HepG2 (cell line): ENCODE measurements at regions not wholly inside any gene's neighbourhood (a gene's known extent, or its start where the extent isn't known, plus 50 kb on each side); places are given as distances from the start of the nearest gene placed in this dataset.

Experiments used
- ATAC-seq: fragments of 200-7000 bp; cut with Tn5 transposase; 3 replicates; pipeline ENCODE4 v1.9.1; 2020; ENCODE audit warnings: mild to moderate bottlenecking, moderate library complexity
- BruUV-seq: library from RNA; stranded (reverse); fragments of 400-500 nt; replicated peaks from 2 replicates; lab custom pipeline; 2021; lab: Mats Ljungman, UMichigan
- CTCF ChIA-PET: fragments of 300-600 bp; formaldehyde crosslinking; extraction: SDS; loops from one replicate; lab custom pipeline; 2021; ENCODE audit warnings: low total read pairs, inconsistent platforms, low intra/inter-chr PET ratio; lab: Yijun Ruan, JAX
- POLR2A ChIA-PET: fragments of 350-600 bp; sonication (Branson Sonifier 250); formaldehyde crosslinking; loops from one replicate; lab custom pipeline; 2020; ENCODE audit warnings: antibody characterized with exemption, inconsistent platforms; lab: Yijun Ruan, JAX
- DNase-seq: peaks from one replicate; pipeline ENCODE4 v3.0.0-alpha.2; 2015; ENCODE audit warnings: low spot score
- FAIRE-seq: peaks from 3 replicates; lab custom pipeline; 2011; peaks lifted over from hg19 to GRCh38; lab: Jason Lieb, UNC
- H2AFZ ChIP-seq: one replicate; pipeline ENCODE4 v1.6.1; 2011; ENCODE audit warnings: low read length, inconsistent platforms
- H3K27ac ChIP-seq: fragments of 300-600 bp; 3 replicates; pipeline ENCODE4 v1.8.0; 2011; ENCODE audit warnings: mixed run types, mild to moderate bottlenecking, mixed read lengths, low read length, inconsistent platforms; ENCODE audit not compliant: insufficient read depth; ENCODE audit errors: extremely low read length
- H3K27me3 ChIP-seq, 2 experiments: fragments of 200-600 bp in 1 of 2; 2 replicates in 1 of 2; 3 replicates in 1 of 2; pipeline versions ENCODE4 v1.6.0 to v1.8.0; 2011; ENCODE audit warnings: low read length in 2 of 2, mild to moderate bottlenecking in 2 of 2, moderate library complexity in 2 of 2, inconsistent platforms in 1 of 2; ENCODE audit not compliant: insufficient read depth in 2 of 2, control insufficient read depth in 1 of 2
- H3K36me3 ChIP-seq, 2 experiments: fragments of 200-600 bp in 1 of 2; replicated peaks in 1 of 2; 2 replicates in 1 of 2; 3 replicates in 1 of 2; pipeline versions ENCODE4 v1.5.1 to v1.8.0; 2011; ENCODE audit warnings: low read length in 2 of 2, inconsistent platforms in 1 of 2; ENCODE audit not compliant: insufficient read depth in 2 of 2, control insufficient read depth in 1 of 2
- H3K4me1 ChIP-seq: 2 replicates; pipeline ENCODE4 v1.5.1; 2012; ENCODE audit warnings: low read length, inconsistent platforms; ENCODE audit not compliant: insufficient read depth
- H3K4me2 ChIP-seq: 2 replicates; pipeline ENCODE4 v1.6.0; 2011; ENCODE audit warnings: low read depth, low read length, inconsistent platforms
- H3K4me3 ChIP-seq, 3 experiments: fragments of 200-600 bp in 1 of 3; sonication (generic), shearing (Covaris generic) in 1 of 3; replicated peaks in 1 of 3; 2 replicates each; pipeline ENCODE4 v1.5.1; 2011 to 2016; ENCODE audit warnings: low read length in 3 of 3, inconsistent platforms in 2 of 3, low read depth in 2 of 3, mild to moderate bottlenecking in 2 of 3, control low read depth in 1 of 3, mixed read lengths in 1 of 3; ENCODE audit not compliant: insufficient read depth in 1 of 3
- H3K79me2 ChIP-seq: one replicate; pipeline ENCODE4 v1.6.1; 2011; ENCODE audit warnings: low read length, inconsistent platforms; ENCODE audit not compliant: insufficient read depth
- H3K9ac ChIP-seq: 2 replicates; pipeline ENCODE4 v1.6.0; 2011; ENCODE audit warnings: mild to moderate bottlenecking, low read depth, low read length, inconsistent platforms; ENCODE audit not compliant: insufficient read depth
- H3K9me3 ChIP-seq: 2 replicates; pipeline ENCODE4 v1.5.1; 2012; ENCODE audit warnings: mild to moderate bottlenecking, low read length
- H4K20me1 ChIP-seq: 2 replicates; pipeline ENCODE4 v1.6.0; 2011; ENCODE audit warnings: inconsistent platforms, mild to moderate bottlenecking, low read length, moderate library complexity; ENCODE audit not compliant: insufficient read depth
- AKAP8 ChIP-seq: sonication (generic); formaldehyde crosslinking; IDR thresholded peaks from 2 replicates; pipeline ENCODE4 v1.5.1; 2020; ENCODE audit warnings: mild to moderate bottlenecking, missing genetic modification reagents
- FOXC1 ChIP-seq: sonication (generic); formaldehyde crosslinking; IDR thresholded peaks from 2 replicates; pipeline ENCODE4 v1.8.0; 2022; ENCODE audit warnings: mild to moderate bottlenecking, missing genetic modification reagents, borderline replicate concordance
- MED8 ChIP-seq: sonication (generic); formaldehyde crosslinking; IDR thresholded peaks from 2 replicates; pipeline ENCODE4 v1.8.1; 2023; ENCODE audit warnings: mild to moderate bottlenecking, missing genetic modification reagents; ENCODE audit not compliant: insufficient replicate concordance
- PPARG ChIP-seq: conservative IDR thresholded peaks from 2 replicates; pipeline ENCODE4 v1.6.1; 2016; ENCODE audit warnings: missing biosample characterization, missing genetic modification reagents
- SMC3 ChIP-seq: IDR thresholded peaks from 2 replicates; pipeline ENCODE4 v1.6.1; 2011; ENCODE audit warnings: low read length, improper control_type of control experiment
- SP1 ChIP-seq, 2 experiments: fragments of 450-650 bp in 1 of 2; sonication (generic) in 1 of 2; formaldehyde crosslinking in 1 of 2; IDR thresholded peaks; 2 replicates each; pipeline versions ENCODE4 v1.4.0 to v1.6.1; 2016 to 2020; ENCODE audit warnings: missing genetic modification reagents in 1 of 2
- SP2 ChIP-seq: sonication (generic); formaldehyde crosslinking; IDR thresholded peaks from 2 replicates; pipeline ENCODE4 v1.5.1; 2020; ENCODE audit warnings: mild to moderate bottlenecking, missing genetic modification reagents
- TAF1 ChIP-seq: sonication (generic); formaldehyde crosslinking; IDR thresholded peaks from 2 replicates; pipeline ENCODE4 v1.4.0; 2020; ENCODE audit warnings: missing genetic modification reagents
- ZNF230 ChIP-seq: sonication (generic); formaldehyde crosslinking; IDR thresholded peaks from 2 replicates; pipeline ENCODE4 v1.4.0; 2020; ENCODE audit warnings: mild to moderate bottlenecking, missing genetic modification reagents
- ZNF709 ChIP-seq: sonication (generic); formaldehyde crosslinking; IDR thresholded peaks from 2 replicates; pipeline ENCODE4 v1.5.0; 2020; ENCODE audit warnings: mild to moderate bottlenecking, missing genetic modification reagents
- ZNF850 ChIP-seq: sonication (generic); formaldehyde crosslinking; conservative IDR thresholded peaks from 2 replicates; pipeline ENCODE4 v1.9.0; 2021; ENCODE audit warnings: mild to moderate bottlenecking, missing genetic modification reagents
- WGBS: methylation state at CpG from one replicate; pipeline ENCODE4 v1.1.6; 2017; ENCODE audit warnings: low lambda C conversion rate; 5-methylcytosine and 5-hydroxymethylcytosine counted together
- in situ Hi-C: cut with HindIII; loops from 2 replicates; pipeline ENCODE4 v1.10.0; 2017; ENCODE audit warnings: low pct_unique_long_range_greater_than_20kb; ENCODE audit not compliant: extremely low pct_ligation_motif_present
- intact Hi-C: fragments of 100-400 bp; cut with micrococcal nuclease; formaldehyde crosslinking; loops from one replicate; pipeline ENCODE4 v1.10.0; 2022; ENCODE audit not compliant: unreplicated experiment
- TF ChIP-seq, protein P1 (sequence below): conservative IDR thresholded peaks from 2 replicates; pipeline ENCODE4 v1.6.1; 2018; ENCODE audit warnings: missing genetic modification reagents

DNA sequence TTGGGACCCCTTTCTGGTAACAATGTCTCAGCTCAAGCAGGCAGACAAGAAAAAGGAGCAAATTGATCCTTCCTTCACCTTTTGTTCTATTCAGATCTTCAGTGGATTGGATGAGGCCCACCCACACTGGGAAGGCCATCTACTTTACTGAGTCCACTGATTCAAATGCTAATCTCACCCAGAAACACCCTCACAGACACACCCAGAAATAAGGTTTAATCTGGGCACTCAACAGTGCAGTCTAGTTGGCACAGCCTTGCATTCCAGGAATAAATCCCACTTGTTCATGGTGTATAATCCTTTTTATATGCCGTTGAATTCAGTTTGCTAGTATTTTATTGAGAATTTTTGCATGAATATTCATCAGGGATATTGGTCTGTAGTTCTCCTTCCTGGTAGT is 148.4 kb downstream of the COG6 start:
- no peak overlapping the region for H2AFZ ChIP-seq
- no peaks in the 10 kb centered on the region for H4K20me1 ChIP-seq
- H3K9ac ChIP-seq, result no peak overlapping the region
- in situ Hi-C loops, result no loop called here
- FAIRE-seq (no peak), DNase-seq (no peak), ATAC-seq (no peak)
- BruUV-seq, result no TSS peak
- ChIA-PET POLR2A (no interaction called here), CTCF (no interaction called here)
- H3K27me3 ChIP-seq, result no peaks in the 10 kb centered on the region
- TF ChIP-seq ZNF850 (CRISPR knock-in tag) (no peak), TAF1 (CRISPR knock-in tag) (no peak), SP2 (CRISPR knock-in tag) (no peak), MED8 (CRISPR knock-in tag) (no peak), ZNF709 (CRISPR knock-in tag) (no peak), SP1 (IDR thresholded peaks at IDR 0.05) (no peak), SP1 (CRISPR knock-in tag; IDR thresholded peaks at IDR 0.05) (no peak)
- H3K4me1 ChIP-seq, result no peaks in the 10 kb centered on the region
- no peaks in the 10 kb centered on the region for H3K9me3 ChIP-seq
- no peak overlapping the region for H3K4me2 ChIP-seq
- H3K36me3 ChIP-seq, result no peaks in the 10 kb centered on the region
- H3K79me2 ChIP-seq, result no peaks in the 10 kb centered on the region
- 71% methylated on average over 1 of the region's 1 CpG for WGBS
- H3K27ac ChIP-seq, result no peak overlapping the region
- intact Hi-C loops, result no loop called here
- H3K4me3 ChIP-seq, result no peak overlapping the region

DNA sequence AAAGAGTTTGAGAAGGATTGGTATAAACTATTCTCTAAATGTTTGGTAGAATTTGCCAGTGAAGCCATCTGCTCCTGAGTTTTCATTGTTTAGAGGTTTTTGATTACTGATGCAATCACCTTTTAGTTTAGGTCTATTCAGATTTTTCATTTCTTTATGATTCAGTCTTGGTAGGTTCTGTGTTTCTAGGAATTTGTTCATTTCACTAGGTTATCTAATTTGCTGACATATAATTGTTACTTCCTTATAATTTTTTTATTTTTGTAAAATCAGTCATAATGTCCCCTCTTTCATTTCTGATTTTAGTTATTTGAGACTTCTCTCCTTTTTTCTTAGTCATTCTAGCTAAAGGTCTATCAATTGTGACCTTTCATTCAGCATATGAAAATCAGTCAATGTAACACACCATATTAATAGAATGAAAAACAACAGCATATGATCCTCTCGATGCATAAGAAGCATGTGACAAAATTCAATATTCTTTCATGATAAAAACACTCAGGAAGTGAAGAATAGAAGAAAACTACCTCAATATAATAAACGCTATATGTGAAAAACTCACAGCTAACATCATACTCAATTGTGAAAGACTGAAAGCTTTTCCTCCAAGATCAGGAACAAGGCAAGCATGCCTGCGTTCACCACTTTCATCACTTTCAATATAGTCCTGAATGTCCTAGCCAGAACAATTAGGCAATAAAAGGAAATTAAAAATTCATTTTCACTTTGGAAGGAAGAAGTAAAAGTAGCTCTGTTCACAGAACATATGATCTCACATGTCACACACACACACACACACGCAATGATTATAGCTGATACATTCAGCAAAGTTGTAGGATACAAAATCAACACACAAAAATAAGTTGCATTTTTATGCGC is 149.1 kb downstream of the COG6 start:
- WGBS, result 49% methylated on average over 5 of the region's 5 CpGs
- H3K79me2 ChIP-seq, result no peaks in the 10 kb centered on the region
- H3K36me3 ChIP-seq, result no peaks in the 10 kb centered on the region
- no peaks in the 10 kb centered on the region for H3K9me3 ChIP-seq
- H3K4me2 ChIP-seq, result no peak overlapping the region
- no TSS peak for BruUV-seq
- H3K9ac ChIP-seq, result no peak overlapping the region
- H3K27me3 ChIP-seq, result no peaks in the 10 kb centered on the region
- CTCF ChIA-PET, result no interaction called here
- H2AFZ ChIP-seq, result no peak overlapping the region
- ATAC-seq (no peak), FAIRE-seq (no peak), DNase-seq (no peak)
- H3K27ac ChIP-seq, result no peak overlapping the region
- TF ChIP-seq FOXC1 (CRISPR knock-in tag) (no peak), PPARG (CRISPR knock-in tag) (no peak), AKAP8 (CRISPR knock-in tag) (no peak), SMC3 (no peak), ZNF230 (CRISPR knock-in tag) (no peak)
- TF ChIP-seq, protein P1, sequence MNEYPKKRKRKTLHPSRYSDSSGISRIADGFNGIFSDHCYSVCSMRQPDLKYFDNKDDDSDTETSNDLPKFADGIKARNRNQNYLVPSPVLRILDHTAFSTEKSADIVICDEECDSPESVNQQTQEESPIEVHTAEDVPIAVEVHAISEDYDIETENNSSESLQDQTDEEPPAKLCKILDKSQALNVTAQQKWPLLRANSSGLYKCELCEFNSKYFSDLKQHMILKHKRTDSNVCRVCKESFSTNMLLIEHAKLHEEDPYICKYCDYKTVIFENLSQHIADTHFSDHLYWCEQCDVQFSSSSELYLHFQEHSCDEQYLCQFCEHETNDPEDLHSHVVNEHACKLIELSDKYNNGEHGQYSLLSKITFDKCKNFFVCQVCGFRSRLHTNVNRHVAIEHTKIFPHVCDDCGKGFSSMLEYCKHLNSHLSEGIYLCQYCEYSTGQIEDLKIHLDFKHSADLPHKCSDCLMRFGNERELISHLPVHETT (CRISPR knock-in tag), result no peak
- no peaks in the 10 kb centered on the region for H4K20me1 ChIP-seq
- H3K4me1 ChIP-seq, result no peaks in the 10 kb centered on the region
- in situ Hi-C loops, result no loop called here
- H3K4me3 ChIP-seq, result no peak overlapping the region
- POLR2A ChIA-PET, result no interaction called here
- intact Hi-C loops, result no loop called here
